ENCODE measurements at regions not wholly inside any gene's neighbourhood (a gene's known extent, or its start where the extent isn't known, plus 50 kb on each side); places are given as distances from the start of the nearest gene placed in this dataset.

- no peak for TF ChIP-seq CTCF (conservative IDR thresholded peaks at IDR 0.05; ENCODE audit: low read depth, low read length)
- no peak for TF ChIP-seq POLR2A (IDR thresholded peaks at IDR 0.05; ENCODE audit: low read depth, low read length)
- no peak for TF ChIP-seq CEBPB (IDR thresholded peaks at IDR 0.05; ENCODE audit: low read depth, low read length)
- TF ChIP-seq RFX5 (IDR thresholded peaks at IDR 0.05; ENCODE audit: low read depth, low read length): no peak
- no peak for TF ChIP-seq RCOR1 (IDR thresholded peaks at IDR 0.05; ENCODE audit: insufficient replicate concordance, low read length)
- no peak for TF ChIP-seq MAZ (IDR thresholded peaks at IDR 0.05; ENCODE audit: borderline replicate concordance, low read depth, low read length)
- TF ChIP-seq MAFK (IDR thresholded peaks at IDR 0.05; ENCODE audit: low read depth, low read length): no peak
- no peak for TF ChIP-seq RAD21 (IDR thresholded peaks at IDR 0.05; ENCODE audit: low read length)
- no peak for TF ChIP-seq FOS (IDR thresholded peaks at IDR 0.05; ENCODE audit: low read depth, low read length)
- no peak for TF ChIP-seq SMC3 (IDR thresholded peaks at IDR 0.05; ENCODE audit: low read depth, low read length)
- no peak for TF ChIP-seq MXI1 (IDR thresholded peaks at IDR 0.05; ENCODE audit: borderline replicate concordance, low read depth, low read length)
- TF ChIP-seq BHLHE40 (IDR thresholded peaks at IDR 0.05; ENCODE audit: low read depth, low read length): no peak
These were observed 315.9 kb upstream of the SEMA6D start for GRCh38 chr15:47401427-47401826.

All from IMR-90 (cell line).